ENCODE measurements at regions not wholly inside any gene's neighbourhood (a gene's known extent, or its start where the extent isn't known, plus 50 kb on each side); places are given as distances from the start of the nearest gene placed in this dataset.
"Not testable (repeated sequence)": the region's sequence is repeated elsewhere in the genome, so short reads cannot be mapped to it uniquely, and the experiment has no call there.

GRCh38 chr1:55530749-55531478 is 315.8 kb upstream of the USP24 start:
- no peak for DNase-seq (ENCODE audit: low read depth in 1 of 2, low spot score in 1 of 2)

DNA sequence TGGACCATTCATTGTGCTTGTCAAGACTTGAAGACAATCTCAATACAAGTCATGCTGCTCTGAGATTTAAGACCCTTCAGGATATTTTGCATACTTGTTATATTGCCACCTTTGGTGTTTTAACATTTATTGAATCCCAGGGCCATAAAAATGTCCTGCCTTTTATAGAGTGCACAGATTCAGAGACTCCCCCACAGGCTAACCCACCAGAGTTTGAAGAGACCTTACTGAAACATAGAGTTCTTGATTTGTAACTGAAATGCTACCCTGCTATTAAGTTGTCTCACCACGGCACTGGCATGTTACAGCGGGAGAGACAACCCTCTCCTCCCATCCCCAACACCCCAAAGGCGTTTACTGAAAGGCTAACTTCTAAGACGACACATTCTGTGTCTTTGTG is 313.9 kb upstream of the USP24 start:
- no peak for DNase-seq (ENCODE audit: low read depth in 1 of 2, low spot score in 1 of 2)

GRCh38 chr1:55527831-55528230 is 312.7 kb upstream of the USP24 start:
- no peak for DNase-seq (ENCODE audit: low read depth in 1 of 2, low spot score in 1 of 2)

DNA sequence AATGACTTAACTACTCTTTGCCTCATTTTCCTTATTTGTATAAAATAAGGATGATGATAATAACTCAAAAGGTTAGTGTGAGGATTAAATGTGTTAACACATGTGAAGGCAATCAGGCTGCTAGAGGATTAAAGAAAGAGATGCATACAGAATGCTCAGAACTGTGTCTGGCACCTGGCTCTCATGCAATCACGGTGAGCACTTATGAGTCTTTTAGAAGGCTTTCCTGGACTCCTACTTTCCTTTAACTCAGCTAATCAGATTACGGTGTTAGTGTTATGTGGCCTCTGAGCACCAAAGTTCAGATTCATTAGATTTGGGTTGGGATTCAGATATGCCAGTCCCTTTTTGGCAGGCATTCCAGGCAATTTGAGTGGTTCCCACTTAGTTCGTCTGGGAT is 311.6 kb upstream of the USP24 start:
- DNase-seq (ENCODE audit: low read depth in 1 of 2, low spot score in 1 of 2), result no peak

DNA sequence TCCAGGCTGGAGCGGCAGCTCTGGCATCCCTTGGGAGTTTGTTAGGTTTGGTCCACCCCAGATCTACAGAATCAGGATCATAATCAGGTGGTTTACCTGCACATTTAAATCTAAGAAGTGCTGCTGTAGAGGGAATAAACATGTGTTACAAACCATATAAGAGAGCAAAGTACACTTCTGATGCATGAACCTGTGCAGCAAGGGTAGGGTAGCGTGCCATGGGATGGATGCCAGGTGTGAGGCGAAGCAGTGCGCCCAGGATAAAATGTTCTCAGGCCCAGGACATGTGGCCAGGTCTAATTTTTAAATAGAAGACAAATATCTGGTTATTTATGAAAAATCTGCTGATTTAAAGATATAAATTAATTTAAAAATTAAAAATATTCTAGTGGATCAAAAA is 308.8 kb upstream of the USP24 start:
- no peak for DNase-seq (ENCODE audit: low read depth in 1 of 2, low spot score in 1 of 2)

- DNase-seq (ENCODE audit: low read depth in 1 of 2, low spot score in 1 of 2), result no peak
These were observed 307.8 kb upstream of the USP24 start for GRCh38 chr1:55522982-55523381.

DNA sequence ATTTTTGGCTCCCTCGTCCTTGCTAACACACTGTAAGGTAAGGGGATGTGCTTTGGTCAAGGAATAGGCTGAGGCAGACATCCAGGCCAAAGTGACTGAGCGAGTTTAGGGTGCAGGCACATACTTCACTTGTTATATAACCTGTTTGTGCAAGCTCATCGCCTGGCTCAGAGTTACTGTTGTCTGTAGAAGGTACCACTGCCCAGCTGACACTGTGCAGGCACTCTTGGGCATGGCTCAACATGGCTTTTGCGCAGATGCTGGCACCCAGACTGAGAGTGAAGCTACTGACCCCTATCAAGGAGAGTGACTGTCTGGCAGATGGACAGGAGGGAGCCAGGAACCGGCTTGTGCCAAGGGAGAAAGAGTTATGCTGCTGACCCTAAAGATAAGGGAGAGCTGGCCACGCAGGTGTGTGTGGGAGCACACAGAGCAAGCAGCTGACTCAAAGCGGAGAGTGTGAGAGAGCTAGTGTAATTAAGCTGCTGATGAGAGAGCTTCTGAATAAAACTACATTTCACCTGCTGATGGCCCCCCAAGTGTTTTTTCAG is 307.3 kb upstream of the USP24 start:
- no peak for DNase-seq (ENCODE audit: low read depth in 1 of 2, low spot score in 1 of 2)

DNA sequence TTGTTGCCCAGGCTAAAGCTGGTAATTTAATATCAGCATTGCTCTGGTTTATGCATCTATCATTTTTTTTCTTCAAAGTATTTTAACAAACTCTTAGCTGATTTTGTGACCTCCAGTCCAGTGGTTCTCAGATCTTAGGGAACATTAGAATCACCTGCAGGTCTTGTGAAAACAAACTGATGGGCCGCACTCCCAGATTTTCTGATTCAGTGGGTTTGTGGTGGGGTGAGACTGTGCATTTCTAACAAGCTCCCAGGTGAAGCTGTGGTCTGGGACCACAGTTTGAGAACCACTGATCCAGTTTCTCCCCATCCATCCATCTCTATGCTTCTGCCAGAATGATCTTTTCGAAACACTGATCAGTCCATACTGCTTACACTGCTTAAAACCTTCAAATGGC is 305.7 kb upstream of the USP24 start:
- DNase-seq (ENCODE audit: low read depth in 1 of 2, low spot score in 1 of 2), result no peak

DNA sequence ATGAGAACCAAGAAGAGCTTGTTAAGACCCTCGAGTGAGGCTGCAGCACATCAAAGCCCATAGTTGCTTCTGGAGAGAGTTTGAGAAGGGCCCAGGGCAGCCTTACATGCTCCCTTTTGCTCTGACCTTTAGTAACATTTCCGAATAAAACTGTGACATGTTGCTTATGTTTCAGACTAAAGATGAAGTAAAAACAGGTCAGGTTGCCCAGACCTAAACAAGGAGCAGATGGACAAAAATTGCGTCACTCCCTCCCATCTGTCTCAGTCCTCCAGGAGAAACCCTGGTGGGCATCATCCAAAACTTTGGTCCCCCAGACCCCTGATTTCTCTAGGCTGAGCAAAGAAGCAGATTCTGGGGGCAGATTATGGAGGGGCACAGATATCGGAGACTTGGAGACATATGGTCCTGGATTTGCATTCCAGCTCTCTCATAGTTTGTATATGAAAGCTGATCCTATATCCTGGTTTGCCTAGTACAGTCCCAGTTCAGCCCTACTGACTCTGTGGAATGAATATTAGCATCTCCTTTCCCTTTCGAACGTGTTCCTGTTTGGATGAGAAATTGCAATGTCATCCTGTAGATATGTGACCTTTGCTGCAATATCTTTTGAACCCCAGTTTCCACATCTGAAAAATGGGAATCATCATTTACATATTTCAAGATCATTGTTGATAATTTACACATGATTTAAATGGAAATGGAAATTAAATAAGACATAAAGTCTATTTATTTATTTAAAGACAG is 304.9 kb upstream of the USP24 start:
- no peak for DNase-seq (ENCODE audit: low read depth in 1 of 2, low spot score in 1 of 2)

GRCh38 chr1:55519276-55519675 is 304.1 kb upstream of the USP24 start:
- no peak for DNase-seq (ENCODE audit: low read depth in 1 of 2, low spot score in 1 of 2)

DNA sequence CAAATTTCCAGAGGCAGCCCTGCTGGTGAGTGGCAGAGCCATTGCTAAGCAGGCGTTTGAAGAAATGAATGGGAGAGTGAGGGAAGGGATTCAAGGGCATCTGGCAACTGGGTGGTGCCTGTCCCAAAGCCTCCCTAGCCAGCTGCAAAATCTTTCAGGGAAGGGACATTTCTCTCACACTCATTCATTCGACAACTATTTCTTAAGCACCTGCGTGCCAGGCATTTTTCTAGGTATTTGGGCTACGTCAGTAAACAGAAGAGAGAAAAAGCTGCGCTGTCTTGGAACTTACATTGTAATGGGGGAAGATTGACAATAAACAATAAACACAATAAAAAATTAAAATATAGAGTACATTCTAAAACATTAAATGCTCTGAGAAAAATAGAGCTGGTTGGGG is 301.9 kb upstream of the USP24 start:
- DNase-seq (ENCODE audit: low read depth in 1 of 2, low spot score in 1 of 2), result no peak

GRCh38 chr1:55514571-55514970 is 299.4 kb upstream of the USP24 start:
- DNase-seq (ENCODE audit: low read depth in 1 of 2, low spot score in 1 of 2), result not testable (repeated sequence)

- no peak for DNase-seq (ENCODE audit: low read depth in 1 of 2, low spot score in 1 of 2)
These were observed 297.3 kb upstream of the USP24 start for GRCh38 chr1:55512466-55512865.

DNA sequence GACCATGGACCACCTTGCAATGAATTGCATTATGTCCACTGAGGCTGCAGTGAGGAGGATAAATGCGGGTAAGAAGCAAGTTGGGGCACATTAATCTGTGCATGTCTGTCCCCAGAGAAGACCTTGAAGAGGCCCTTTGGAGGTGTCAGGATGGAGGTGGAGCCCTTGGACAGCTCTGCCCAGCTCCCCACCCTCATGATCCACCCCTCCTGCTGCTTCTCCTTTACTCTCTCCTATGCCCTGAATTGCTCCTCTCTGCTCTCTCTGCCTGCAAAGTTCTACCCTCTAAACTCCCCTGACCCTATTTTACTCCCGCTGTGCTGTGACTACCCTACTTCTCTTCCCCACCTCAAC is 292.4 kb upstream of the USP24 start:
- DNase-seq (ENCODE audit: low read depth in 1 of 2, low spot score in 1 of 2), result no peak

DNA sequence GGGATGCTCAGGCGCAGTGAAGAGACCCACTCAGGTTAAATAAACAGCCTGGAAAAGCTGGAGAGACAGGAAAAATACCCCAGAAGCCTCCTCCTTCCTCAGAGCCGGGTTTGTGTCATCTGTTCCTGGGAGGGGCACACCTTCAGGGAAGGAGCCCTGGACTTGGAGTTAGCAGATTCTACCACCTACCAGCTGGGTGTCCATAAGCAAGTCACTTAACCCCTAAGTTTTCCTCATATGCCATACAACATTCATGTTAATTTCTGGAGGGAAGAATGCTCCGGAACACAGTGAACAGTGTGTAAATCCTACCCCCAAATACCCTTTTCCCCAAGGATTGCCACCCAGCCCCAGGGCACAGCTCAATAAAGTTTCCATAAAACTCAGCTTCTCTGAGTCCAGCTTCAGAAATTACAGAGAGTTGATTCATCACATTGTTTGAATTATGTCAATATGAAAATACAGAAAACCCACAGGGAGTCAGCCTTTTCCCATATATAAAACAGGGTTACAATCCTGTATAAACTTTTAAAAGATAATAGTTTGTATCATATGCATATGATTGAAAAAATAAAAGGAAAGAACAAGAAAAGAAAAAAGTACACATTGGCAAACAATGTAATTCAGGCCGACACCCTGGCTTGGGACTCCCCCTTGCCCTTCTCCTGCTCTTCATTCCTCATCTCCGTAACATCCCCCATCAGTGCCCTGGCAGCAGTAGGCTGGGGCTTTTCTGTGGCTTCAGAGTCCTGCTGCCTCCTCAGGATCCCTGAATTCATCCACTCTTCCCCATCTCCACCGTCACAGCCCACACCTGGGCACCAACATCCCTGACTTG is 291.8 kb upstream of the USP24 start:
- no peak for DNase-seq (ENCODE audit: low read depth in 1 of 2, low spot score in 1 of 2)

- DNase-seq (ENCODE audit: low read depth in 1 of 2, low spot score in 1 of 2), result no peak
These were observed 290.2 kb upstream of the USP24 start for GRCh38 chr1:55505326-55505725.

DNA sequence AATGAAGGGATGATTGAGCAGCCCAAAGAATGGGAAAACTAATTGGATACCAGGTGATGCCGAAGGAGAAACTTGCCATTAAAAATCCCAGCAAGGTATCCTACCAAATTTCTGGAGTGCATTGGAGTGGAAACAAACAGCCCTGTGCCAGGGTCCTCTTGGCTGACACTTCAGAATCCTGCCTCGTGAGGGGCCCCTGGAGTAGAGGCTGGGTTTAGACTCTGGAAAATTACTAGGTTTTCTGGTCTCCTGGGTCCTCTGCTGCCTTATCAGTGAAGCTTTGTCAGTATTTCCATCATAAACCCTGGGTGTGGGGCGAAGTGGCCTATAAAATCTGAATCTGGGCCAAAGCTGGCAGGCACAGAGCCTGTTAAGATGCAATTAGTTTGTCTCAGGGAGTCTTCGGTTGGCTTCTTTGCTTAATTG is 289.2 kb upstream of the USP24 start:
- no peak for DNase-seq (ENCODE audit: low read depth in 1 of 2, low spot score in 1 of 2)

DNA sequence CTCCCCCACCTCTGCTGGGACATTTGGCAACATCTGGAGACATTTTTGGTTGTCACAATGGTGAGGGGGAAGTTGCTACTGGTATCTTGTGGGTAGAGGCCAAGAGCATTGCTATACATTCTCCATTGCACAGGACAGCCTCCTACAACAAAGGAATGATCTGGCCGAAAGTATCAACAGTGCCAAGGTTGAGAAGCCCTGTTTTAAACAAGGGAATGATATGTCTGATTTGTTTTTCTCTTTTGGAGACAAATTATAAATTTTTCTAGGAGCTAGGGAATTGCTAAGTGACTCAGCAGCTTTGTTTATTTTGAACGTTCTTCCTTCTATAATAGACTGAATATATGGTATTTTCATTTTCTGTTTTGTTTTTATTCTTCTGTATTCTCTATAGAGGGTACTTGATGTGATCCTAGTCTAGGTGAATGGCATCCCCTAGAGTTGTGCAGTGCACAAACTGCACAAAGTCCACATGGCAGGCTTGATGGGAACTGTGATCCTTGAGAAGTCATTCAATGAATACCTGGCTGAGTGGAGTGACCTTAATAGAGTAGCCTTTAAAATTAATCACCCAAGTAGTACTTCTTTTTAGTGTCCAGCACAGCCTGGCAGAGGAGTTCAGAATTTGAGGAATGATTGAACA is 288.6 kb upstream of the USP24 start:
- DNase-seq (ENCODE audit: low read depth in 1 of 2, low spot score in 1 of 2), result no peak

DNA sequence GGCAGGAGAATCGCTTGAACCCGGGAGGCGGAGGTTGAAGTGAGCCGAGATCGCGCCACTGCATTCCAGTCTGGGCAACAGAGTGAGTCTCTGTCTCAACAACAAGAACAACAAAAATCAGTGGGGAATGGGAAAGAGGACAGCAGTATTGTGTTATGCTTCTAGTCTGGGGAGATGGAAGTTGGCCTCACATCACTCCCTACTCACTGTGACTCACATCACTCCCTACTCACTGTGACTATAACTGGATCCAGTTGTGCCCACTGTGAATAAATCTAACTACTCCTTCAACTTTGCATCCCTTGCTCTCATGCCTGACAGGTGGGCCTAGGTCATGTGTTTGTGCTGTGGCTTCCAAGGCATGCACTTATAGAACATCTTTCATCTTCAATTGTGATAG is 285.4 kb upstream of the USP24 start:
- no peak for DNase-seq (ENCODE audit: low read depth in 1 of 2, low spot score in 1 of 2)

GRCh38 chr1:55490547-55490946 is 275.4 kb upstream of the USP24 start:
- DNase-seq (ENCODE audit: low read depth in 1 of 2, low spot score in 1 of 2), result no peak

- no peak for DNase-seq (ENCODE audit: low read depth in 1 of 2, low spot score in 1 of 2)
These were observed 269.0 kb upstream of the USP24 start for GRCh38 chr1:55484173-55484572.

Measured in stimulated activated CD4-positive, alpha-beta T cell treated with anti-CD3 and anti-CD28 coated beads, Interleukin-15, amount 100 ng/mL, for 1 hour (primary cell).